IMR-90 (cell line): ENCODE measurements at regions not wholly inside any gene's neighbourhood (a gene's known extent, or its start where the extent isn't known, plus 50 kb on each side); places are given as distances from the start of the nearest gene placed in this dataset. TPM values are rescaled to one million over a fixed set of nuclear protein-coding genes. Genes with fewer than 3 reads are reported as not detected.

Experiments
- ATAC-seq: fragments of 200-7000 bp; cut with Tn5 transposase; 2 replicates; pipeline ENCODE4 v1.9.1; 2020; ENCODE audit warnings: low read depth, mild to moderate bottlenecking, moderate library complexity
- BruUV-seq: library from RNA; stranded (reverse); fragments of 400-500 nt; replicated peaks from 2 replicates; lab custom pipeline; 2021; lab: Mats Ljungman, UMichigan
- CTCF ChIA-PET: fragments of 300-600 bp; formaldehyde crosslinking; extraction: SDS; loops from one replicate; lab custom pipeline; 2021; ENCODE audit warnings: antibody characterized with exemption; lab: Yijun Ruan, JAX
- POLR2A ChIA-PET: fragments of 300-600 bp; sonication (Branson Sonifier 250); formaldehyde crosslinking; loops from one replicate; lab custom pipeline; 2022; ENCODE audit warnings: antibody characterized with exemption; ENCODE audit not compliant: unreplicated experiment; lab: Charles Lee
- DNase-seq: peaks from one replicate; pipeline ENCODE4 v3.0.0; 2013
- H2AFZ ChIP-seq: replicated peaks from 2 replicates; pipeline ENCODE3; 2013; ENCODE audit warnings: low read length, mild to moderate bottlenecking; ENCODE audit not compliant: poor library complexity
- H2AK5ac ChIP-seq: 2 replicates; pipeline ENCODE4 v1.6.1; 2013; ENCODE audit warnings: low read depth, low read length, inconsistent platforms
- H2AK9ac ChIP-seq: replicated peaks from 2 replicates; pipeline ENCODE3; 2013; ENCODE audit warnings: mild to moderate bottlenecking, low read depth, low read length, moderate library complexity; ENCODE audit not compliant: poor library complexity
- H2BK120ac ChIP-seq: 2 replicates; pipeline ENCODE4 v1.6.1; 2013; ENCODE audit warnings: low read depth, low read length, inconsistent platforms
- H2BK15ac ChIP-seq: 3 replicates; pipeline ENCODE4 v1.6.1; 2013; ENCODE audit warnings: low read depth, low read length, inconsistent platforms
- H2BK20ac ChIP-seq: 2 replicates; pipeline ENCODE4 v1.6.1; 2013; ENCODE audit warnings: low read depth, mild to moderate bottlenecking, inconsistent platforms, low read length, moderate library complexity
- H2BK5ac ChIP-seq: 2 replicates; pipeline ENCODE4 v1.6.1; 2013; ENCODE audit warnings: mild to moderate bottlenecking, low read depth, low read length, inconsistent platforms; ENCODE audit not compliant: poor library complexity, severe bottlenecking
- H3K14ac ChIP-seq: replicated peaks from 2 replicates; pipeline ENCODE4 v1.6.1; 2013; ENCODE audit warnings: low read depth, low read length, inconsistent platforms
- H3K18ac ChIP-seq: 2 replicates; pipeline ENCODE4 v1.6.1; 2013; ENCODE audit warnings: low read depth, low read length, control low read depth
- H3K23ac ChIP-seq: 2 replicates; pipeline ENCODE4 v1.6.1; 2013; ENCODE audit warnings: low read depth, low read length, inconsistent platforms
- H3K27ac ChIP-seq: 2 replicates; pipeline ENCODE4 v1.5.1; 2013; ENCODE audit warnings: mild to moderate bottlenecking, control low read depth, low read length; ENCODE audit not compliant: insufficient read depth
- H3K27me3 ChIP-seq: 2 replicates; pipeline ENCODE4 v1.6.1; 2013; ENCODE audit warnings: low read length; ENCODE audit not compliant: control insufficient read depth, insufficient read depth
- H3K36me3 ChIP-seq: 2 replicates; pipeline ENCODE4 v1.6.1; 2013; ENCODE audit warnings: low read length, mixed read lengths; ENCODE audit not compliant: control insufficient read depth, insufficient read depth
- H3K4ac ChIP-seq: 2 replicates; pipeline ENCODE4 v1.6.1; 2013; ENCODE audit warnings: low read depth, low read length, inconsistent platforms
- H3K4me1 ChIP-seq: 2 replicates; pipeline ENCODE4 v1.6.1; 2013; ENCODE audit warnings: low read length, mixed read lengths; ENCODE audit not compliant: control insufficient read depth, insufficient read depth
- H3K4me2 ChIP-seq: 2 replicates; pipeline ENCODE4 v1.6.1; 2013; ENCODE audit warnings: low read depth, mild to moderate bottlenecking, control low read depth, low read length, moderate library complexity
- H3K4me3 ChIP-seq: 2 replicates; pipeline ENCODE4 v1.5.1; 2013; ENCODE audit warnings: low read depth, mild to moderate bottlenecking, control low read depth, low read length, moderate library complexity; ENCODE audit not compliant: insufficient read depth
- H3K56ac ChIP-seq: 2 replicates; pipeline ENCODE4 v1.6.1; 2013; ENCODE audit warnings: low read length, inconsistent platforms; ENCODE audit not compliant: insufficient read depth; ENCODE audit errors: extremely low read depth
- H3K79me1 ChIP-seq, 2 experiments: 2 replicates each; pipeline ENCODE4 v1.6.1; 2013; ENCODE audit warnings: low read length in 2 of 2, inconsistent platforms in 1 of 2, low read depth in 1 of 2
- H3K9ac ChIP-seq: 2 replicates; pipeline ENCODE4 v1.6.1; 2013; ENCODE audit warnings: low read depth, low read length, control low read depth
- H3K9me1 ChIP-seq: 2 replicates; pipeline ENCODE4 v1.6.1; 2013; ENCODE audit warnings: low read length, inconsistent platforms; ENCODE audit not compliant: insufficient read depth
- H3K9me3 ChIP-seq: 2 replicates; pipeline ENCODE4 v1.6.1; 2013; ENCODE audit warnings: low read length; ENCODE audit not compliant: control insufficient read depth, insufficient read depth
- H4K20me1 ChIP-seq: 2 replicates; pipeline ENCODE4 v1.6.1; 2013; ENCODE audit warnings: low read length, inconsistent platforms; ENCODE audit not compliant: insufficient read depth
- H4K5ac ChIP-seq: 2 replicates; pipeline ENCODE4 v1.6.1; 2013; ENCODE audit warnings: mild to moderate bottlenecking, low read depth, low read length, control low read depth
- H4K8ac ChIP-seq, 2 experiments: 2 replicates each; pipeline ENCODE4 v1.6.1; 2013; ENCODE audit warnings: low read depth in 2 of 2, low read length in 2 of 2, control low read depth in 1 of 2, inconsistent platforms in 1 of 2
- H4K91ac ChIP-seq: 2 replicates; pipeline ENCODE4 v1.6.1; 2013; ENCODE audit warnings: low read depth, low read length, inconsistent platforms; ENCODE audit not compliant: insufficient read depth
- BHLHE40 ChIP-seq: fragments of 150-350 bp; IDR thresholded peaks from 2 replicates; pipeline ENCODE4 v1.6.1; 2016; ENCODE audit warnings: mild to moderate bottlenecking, low read depth, low read length
- CEBPB ChIP-seq: IDR thresholded peaks from 2 replicates; pipeline ENCODE4 v1.6.1; 2012; ENCODE audit warnings: low read depth, low read length, improper control_type of control experiment
- CHD1 ChIP-seq: IDR thresholded peaks from 2 replicates; pipeline ENCODE4 v1.6.1; 2012; ENCODE audit warnings: low read depth, low read length, improper control_type of control experiment
- FOS ChIP-seq: fragments of 150-350 bp; IDR thresholded peaks from 2 replicates; pipeline ENCODE4 v1.6.1; 2016; ENCODE audit warnings: low read depth, low read length
- MXI1 ChIP-seq: IDR thresholded peaks from 2 replicates; pipeline ENCODE4 v1.6.1; 2012; ENCODE audit warnings: low read depth, mild to moderate bottlenecking, low read length, moderate library complexity, borderline replicate concordance
- RAD21 ChIP-seq: IDR thresholded peaks from 2 replicates; pipeline ENCODE4 v1.6.1; 2012; ENCODE audit warnings: low read length, improper control_type of control experiment
- RFX5 ChIP-seq: IDR thresholded peaks from 2 replicates; pipeline ENCODE4 v1.8.0; 2012; ENCODE audit warnings: low read depth, mild to moderate bottlenecking, low read length, moderate library complexity
- SMC3 ChIP-seq: fragments of 150-350 bp; IDR thresholded peaks from 2 replicates; pipeline ENCODE4 v1.6.1; 2016; ENCODE audit warnings: low read depth, mild to moderate bottlenecking, antibody characterized with exemption, low read length, moderate library complexity
- WGBS, 2 experiments: methylation state at CpG; one replicate each; pipeline versions ENCODE4 v1.1.5 to v1.1.7; 2013; ENCODE audit warnings: missing lambda C conversion rate in 2 of 2; ENCODE audit not compliant: insufficient read length in 1 of 2; ENCODE audit errors: extremely low coverage in 2 of 2; 5-methylcytosine and 5-hydroxymethylcytosine counted together
- dilution Hi-C: fragments of 300-500 bp; cut with HindIII; formaldehyde crosslinking; loops from one replicate; pipeline ENCODE4 v1.14.3; 2018; ENCODE audit warnings: low sequenced_read_pairs; ENCODE audit not compliant: unreplicated experiment
- in situ Hi-C: fragments of 300-500 bp; cut with MboI; formaldehyde crosslinking; loops from 3 replicates; pipeline ENCODE4 v1.14.3; 2019; ENCODE audit warnings: low sequenced_read_pairs, inconsistent platforms, mixed read lengths
- intact Hi-C: fragments of 100-400 bp; cut with micrococcal nuclease; formaldehyde crosslinking; loops from 2 replicates; pipeline ENCODE4 v1.10.0; 2022
- microRNA-seq, 2 experiments: library from miRNA; stranded (forward) in 1 of 2; unstranded in 1 of 2; fragments of 10-50 nt in 1 of 2; fragments of <30 nt in 1 of 2; gene quantifications in 1 of 2; microRNA quantifications in 1 of 2; one replicate each; pipeline versions ENCODE3 to v1.1.0; 2013 to 2020; ENCODE audit not compliant: insufficient read depth in 1 of 2, insufficient read length in 1 of 2, unreplicated experiment in 1 of 2
- small RNA-seq, 5 experiments: library from RNA; depleted of rRNA; stranded (forward); fragments of <200 nt; gene quantifications; one replicate each; pipeline ENCODE3, GENCODE V24; 2012
- TF ChIP-seq, protein P1 (sequence below): fragments of 150-350 bp; IDR thresholded peaks from 2 replicates; pipeline ENCODE4 v1.6.1; 2017; ENCODE audit warnings: mild to moderate bottlenecking, antibody characterized with exemption, low read length, low read depth

DNA sequence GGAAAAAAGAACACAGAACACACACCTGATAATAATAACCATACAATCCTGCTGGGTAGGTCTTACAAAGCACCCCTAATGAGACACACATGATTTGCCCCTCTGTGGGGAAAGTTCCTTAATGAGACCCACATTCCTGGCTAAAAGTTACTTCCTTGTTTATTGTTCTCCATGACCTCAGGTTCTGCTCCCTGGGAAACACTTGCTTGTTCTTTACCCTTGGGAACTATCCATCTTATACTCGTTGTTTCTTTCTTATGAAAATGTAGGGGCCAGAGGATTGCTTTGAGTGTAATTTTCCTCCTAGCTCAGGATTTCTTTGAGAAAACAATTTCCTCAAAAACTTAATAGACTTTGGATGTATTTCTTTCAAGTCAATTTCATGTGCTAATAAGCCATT, 52.1 kb upstream of the PCDH10 start:
- ATAC-seq = no peak

More for the DNA sequence above, 52.1 kb upstream of the PCDH10 start:
- no peak overlapping the region for H2BK15ac ChIP-seq
- H3K4me1 ChIP-seq = no peaks in the 10 kb centered on the region
- ChIA-PET CTCF (no interaction called here), POLR2A (no interaction called here)
- TF ChIP-seq SMC3 (no peak), MXI1 (no peak), RFX5 (no peak), CHD1 (no peak), CEBPB (no peak), FOS (no peak), BHLHE40 (no peak), RAD21 (no peak)
- TF ChIP-seq, protein P1, sequence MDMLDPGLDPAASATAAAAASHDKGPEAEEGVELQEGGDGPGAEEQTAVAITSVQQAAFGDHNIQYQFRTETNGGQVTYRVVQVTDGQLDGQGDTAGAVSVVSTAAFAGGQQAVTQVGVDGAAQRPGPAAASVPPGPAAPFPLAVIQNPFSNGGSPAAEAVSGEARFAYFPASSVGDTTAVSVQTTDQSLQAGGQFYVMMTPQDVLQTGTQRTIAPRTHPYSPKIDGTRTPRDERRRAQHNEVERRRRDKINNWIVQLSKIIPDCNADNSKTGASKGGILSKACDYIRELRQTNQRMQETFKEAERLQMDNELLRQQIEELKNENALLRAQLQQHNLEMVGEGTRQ = no peak
- no peaks in the 10 kb centered on the region for H3K9me3 ChIP-seq
- H4K20me1 ChIP-seq = no peaks in the 10 kb centered on the region
- H4K8ac ChIP-seq = no peak overlapping the region
- no peaks in the 10 kb centered on the region for H3K9me1 ChIP-seq
- no peak overlapping the region for H3K56ac ChIP-seq
- no peak overlapping the region for H3K4me3 ChIP-seq
- no peak overlapping the region for H2AK9ac ChIP-seq
- DNase-seq = no peak
- H3K14ac ChIP-seq = no peak overlapping the region
- H3K18ac ChIP-seq = no peak overlapping the region
- H3K4me2 ChIP-seq = no peak overlapping the region
- no peak overlapping the region for H4K5ac ChIP-seq
- intact Hi-C loops (no loop called here), in situ Hi-C loops (no loop called here), dilution Hi-C loops (no loop called here)
- WGBS, 2 experiments = no CpG with 5 or more reads among the region's 1 CpG
- H3K4ac ChIP-seq = no peak overlapping the region
- no peak overlapping the region for H2AK5ac ChIP-seq
- no peak overlapping the region for H3K9ac ChIP-seq
- no peaks in the 10 kb centered on the region for H3K27me3 ChIP-seq
- no peaks in the 10 kb centered on the region for H3K79me1 ChIP-seq
- no TSS peak for BruUV-seq
- H2BK5ac ChIP-seq = no peak overlapping the region
- H4K91ac ChIP-seq = no peak overlapping the region
- no peak overlapping the region for H3K23ac ChIP-seq
- H3K36me3 ChIP-seq = no peaks in the 10 kb centered on the region
- H2BK20ac ChIP-seq = no peak overlapping the region
- no peak overlapping the region for H2AFZ ChIP-seq
- no peak overlapping the region for H2BK120ac ChIP-seq
- H3K27ac ChIP-seq = no peak overlapping the region

Small RNA genes in the stretch of these regions (microRNA-seq; reads per million reads assigned to microRNA genes)
- not detected for gene AC096711.1 (ENCODE audit: insufficient read depth, insufficient read length)

Small RNA genes in the stretch of these regions (small RNA-seq; reads per million reads assigned to genes)
- gene AC096711.1 = 0 reads per million in 5 experiments
